Peyer's patch (tissue), 4 donors: ENCODE measurements at regions not wholly inside any gene's neighbourhood (a gene's known extent, or its start where the extent isn't known, plus 50 kb on each side); places are given as distances from the start of the nearest gene placed in this dataset.

Experiments used
- CTCF ChIP-seq, 6 experiments: fragments of 450-650 bp in 4 of 6; fragments of 200-600 bp in 2 of 6; sonication (generic) in 1 of 6; IDR thresholded peaks; one replicate each; pipeline ENCODE4 v1.5.1; 2017 to 2019; ENCODE audit warnings: antibody characterized with exemption in 6 of 6, mild to moderate bottlenecking in 3 of 6, moderate library complexity in 1 of 6
- POLR2A ChIP-seq, 2 donors: fragments of 450-650 bp; IDR thresholded peaks; one replicate each; pipeline ENCODE4 v1.5.1; 2017; ENCODE audit warnings: antibody characterized with exemption in 2 of 2, mild to moderate bottlenecking in 2 of 2, moderate library complexity in 2 of 2

GRCh38 chr10:120188950-120189349, 268.1 kb upstream of the PLPP4 start:
- TF ChIP-seq CTCF (IDR thresholded peaks at IDR 0.05) (no peak), POLR2A (IDR thresholded peaks at IDR 0.05) (no peak)
